Spleen (tissue), 7 donors: ENCODE measurements at regions not wholly inside any gene's neighbourhood (a gene's known extent, or its start where the extent isn't known, plus 50 kb on each side); places are given as distances from the start of the nearest gene placed in this dataset.

Experiments
- CTCF ChIP-seq, 11 experiments: fragments of 200-600 bp in 7 of 11; fragments of 450-650 bp in 4 of 11; sonication (generic) in 4 of 11; IDR thresholded peaks in 8 of 11; conservative IDR thresholded peaks in 3 of 11; 1 replicate in 7 of 11; 2 replicates in 4 of 11; pipeline versions ENCODE4 v1.4.0 to v1.8.0; 2016 to 2021; ENCODE audit warnings: antibody characterized with exemption in 11 of 11, inconsistent platforms in 4 of 11, mild to moderate bottlenecking in 1 of 11
- POLR2A ChIP-seq, 3 donors: fragments of 450-650 bp; IDR thresholded peaks; one replicate each; pipeline ENCODE4 v1.5.1; 2017; ENCODE audit warnings: antibody characterized with exemption in 3 of 3, mild to moderate bottlenecking in 1 of 3
- donor health status: DM: no; HTN: no; CAD: no; lungs with moderate emphysema.
- donor health status: DM: no; HTN: no; CAD: no.
- donor health status: DM: no; HTN: no; CAD: no.

- TF ChIP-seq CTCF (IDR thresholded peaks at IDR 0.05 in 8 of 11, conservative IDR thresholded peaks at IDR 0.05 in 3 of 11) (no peak), POLR2A (IDR thresholded peaks at IDR 0.05) (no peak)
These were observed 233.8 kb downstream of the GABRG2 start for GRCh38 chr5:162301356-162301755.
